Astrocyte of the hippocampus (primary cell): ENCODE measurements at regions not wholly inside any gene's neighbourhood (a gene's known extent, or its start where the extent isn't known, plus 50 kb on each side); places are given as distances from the start of the nearest gene placed in this dataset.

Experiments
- DNase-seq: peaks from one replicate; pipeline ENCODE4 v3.0.0; 2011; ENCODE audit warnings: low read depth, low spot score

DNA sequence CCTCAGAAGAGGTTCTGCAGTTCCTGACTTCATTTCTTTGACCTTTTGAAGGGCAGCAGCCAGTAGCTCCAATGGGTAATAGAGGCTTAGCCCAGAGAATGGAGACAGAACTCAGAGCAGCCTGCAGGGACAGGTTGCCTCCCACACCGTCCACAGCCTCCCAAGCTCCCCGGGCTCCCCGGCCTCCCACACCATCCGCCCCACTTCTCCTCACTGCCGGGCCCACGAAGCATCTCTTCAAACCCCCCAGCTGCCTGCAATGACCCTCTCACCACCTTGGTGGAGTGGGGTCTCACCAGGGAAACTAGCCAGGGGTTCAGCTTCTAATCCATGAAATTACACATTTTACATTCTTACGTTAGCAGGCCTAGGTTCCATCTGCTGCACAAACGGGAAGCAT lies 652.0 kb upstream of the SALL3 start:
- no peak for DNase-seq

DNA sequence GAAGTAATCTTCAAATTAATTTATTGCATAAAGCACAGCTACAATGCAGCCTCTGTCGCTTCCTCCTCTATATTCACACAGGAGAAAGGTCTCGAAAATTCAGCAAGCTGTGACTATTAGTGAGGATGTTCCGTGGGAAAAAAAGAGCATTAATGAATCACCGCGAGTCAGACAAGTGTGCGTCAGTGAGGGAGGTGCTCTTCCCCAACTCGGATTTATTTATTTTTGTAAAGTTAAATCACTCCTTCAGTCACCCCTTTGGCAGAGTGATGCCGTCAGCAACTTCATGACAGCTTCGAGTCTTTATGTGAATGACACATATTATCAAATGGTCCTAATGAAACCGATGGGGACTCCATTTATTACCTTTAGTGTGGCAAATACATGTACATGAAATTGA lies 648.9 kb upstream of the SALL3 start:
- no peak for DNase-seq

DNA sequence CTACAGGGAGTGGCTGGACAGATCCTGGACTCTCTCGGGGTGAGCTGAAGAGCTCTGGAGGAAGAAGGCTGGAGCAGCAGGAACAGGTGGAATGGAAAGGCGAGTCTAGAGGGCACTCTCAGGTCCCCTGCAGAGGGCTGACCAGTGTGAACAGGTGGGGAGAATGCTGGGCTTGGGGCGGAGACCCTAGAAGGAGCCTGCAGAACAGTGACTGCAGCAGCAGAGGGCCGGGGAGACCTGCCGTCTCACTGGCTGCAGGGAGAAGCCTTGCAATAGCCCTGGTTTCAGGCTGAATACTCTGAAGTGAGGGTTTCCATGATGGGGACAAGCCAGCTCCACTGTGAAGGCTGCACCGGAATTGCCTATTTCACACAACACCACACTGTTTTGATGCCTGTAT lies 626.7 kb upstream of the SALL3 start:
- no peak for DNase-seq

DNA sequence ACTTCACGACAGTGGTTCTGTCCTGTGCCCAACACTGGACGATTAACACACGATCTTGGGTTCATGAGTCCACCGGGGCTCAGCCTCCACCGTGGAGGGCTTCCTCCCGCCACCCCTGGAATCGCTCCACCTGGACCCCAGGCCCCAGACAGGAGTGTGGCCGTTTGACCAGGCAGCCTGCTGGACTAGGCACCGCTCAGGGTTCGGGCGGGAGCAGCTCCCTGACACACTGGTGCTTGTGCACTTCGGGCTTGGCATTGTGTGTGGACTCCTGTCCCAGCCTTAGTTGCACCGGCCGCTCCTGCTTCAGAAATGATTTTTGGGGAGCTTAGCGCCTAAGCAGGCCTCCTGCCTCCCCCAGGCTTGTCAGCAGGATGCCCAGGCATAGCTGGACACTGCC lies 617.4 kb upstream of the SALL3 start:
- DNase-seq = no peak

DNA sequence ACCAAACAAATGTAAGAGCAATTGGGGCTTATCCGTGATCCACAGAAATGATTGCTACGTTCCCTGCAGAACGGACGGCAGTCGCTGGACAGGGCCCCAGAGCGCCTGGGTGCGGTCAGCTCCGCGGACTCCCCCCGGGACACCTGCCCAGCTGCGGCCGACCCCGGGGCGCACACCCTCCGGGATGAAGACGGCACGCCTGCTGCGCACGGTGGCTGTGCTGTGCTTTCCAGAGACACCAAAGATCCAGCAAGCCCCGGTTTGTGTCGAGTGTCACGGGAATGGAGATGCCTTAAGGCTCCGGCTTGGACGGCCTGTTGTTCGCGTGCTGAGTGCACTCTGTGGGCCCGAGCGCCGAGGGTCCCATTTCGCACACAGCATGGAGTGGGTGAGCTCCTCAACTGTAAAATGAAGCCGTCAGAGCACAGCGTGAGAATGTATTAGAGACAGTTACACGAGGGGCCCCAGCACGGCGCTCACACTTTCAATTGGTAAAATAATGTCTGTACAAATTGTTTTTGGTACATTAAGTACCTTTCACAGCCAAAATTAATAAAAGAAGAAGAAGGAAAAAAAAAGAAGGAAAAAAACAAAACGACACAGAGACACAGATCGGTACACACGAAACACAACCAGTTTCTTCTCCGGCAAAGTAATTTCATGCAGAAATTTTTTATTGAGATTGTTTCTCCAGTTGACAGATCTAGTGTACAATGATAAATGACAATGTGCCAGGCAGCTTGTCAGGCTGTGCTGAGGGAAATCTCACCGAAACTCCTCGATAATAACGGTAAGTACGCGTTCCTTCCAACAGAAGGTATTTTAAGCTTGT lies 615.8 kb upstream of the SALL3 start:
- no peak for DNase-seq

DNA sequence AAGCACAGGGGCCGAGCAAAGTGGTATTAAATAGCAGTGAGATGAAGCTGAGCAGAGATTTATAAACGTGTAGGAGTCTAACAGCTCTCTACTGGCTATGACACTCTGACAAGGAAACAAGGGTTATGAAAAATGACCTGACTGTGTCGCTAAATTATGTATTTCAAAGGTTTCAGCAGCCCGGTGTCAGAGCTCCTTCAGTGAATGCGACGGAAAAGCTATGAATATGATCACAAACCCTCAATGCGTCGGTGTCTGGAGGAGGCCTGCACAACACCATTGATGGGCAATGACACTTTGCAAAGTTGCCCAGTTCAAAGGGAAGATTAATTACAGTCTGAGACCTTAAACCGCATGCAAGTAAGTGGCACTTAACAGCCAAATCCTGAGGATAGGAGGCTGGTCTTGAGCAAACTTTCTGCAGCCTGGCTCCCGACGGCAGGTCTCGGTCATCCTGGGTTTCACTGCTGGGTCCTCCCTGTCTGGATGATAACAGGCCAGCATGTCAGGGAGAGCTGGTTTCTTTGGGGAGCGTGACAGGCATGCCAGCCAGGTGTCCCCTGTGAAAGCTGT lies 615.1 kb upstream of the SALL3 start:
- DNase-seq = no peak

DNA sequence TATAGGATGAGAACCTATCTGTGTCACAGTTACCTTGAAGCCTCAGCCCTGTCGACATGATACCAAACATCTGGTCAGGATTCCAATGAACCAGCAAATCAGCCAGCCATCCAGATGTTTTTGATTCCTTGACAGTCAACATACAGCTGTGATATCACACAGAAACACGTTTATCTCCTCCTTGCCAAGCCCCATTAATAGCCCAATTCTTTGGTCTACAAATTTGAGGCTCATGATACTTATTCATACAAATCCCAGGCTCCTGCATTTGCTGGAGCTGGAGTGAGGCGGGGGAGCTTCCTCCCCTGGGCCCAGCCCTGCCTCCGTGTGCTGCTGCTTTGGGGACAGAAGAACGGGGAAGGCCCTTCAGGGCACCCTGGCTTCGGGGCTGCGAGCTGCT lies 611.6 kb upstream of the SALL3 start:
- no peak for DNase-seq

DNA sequence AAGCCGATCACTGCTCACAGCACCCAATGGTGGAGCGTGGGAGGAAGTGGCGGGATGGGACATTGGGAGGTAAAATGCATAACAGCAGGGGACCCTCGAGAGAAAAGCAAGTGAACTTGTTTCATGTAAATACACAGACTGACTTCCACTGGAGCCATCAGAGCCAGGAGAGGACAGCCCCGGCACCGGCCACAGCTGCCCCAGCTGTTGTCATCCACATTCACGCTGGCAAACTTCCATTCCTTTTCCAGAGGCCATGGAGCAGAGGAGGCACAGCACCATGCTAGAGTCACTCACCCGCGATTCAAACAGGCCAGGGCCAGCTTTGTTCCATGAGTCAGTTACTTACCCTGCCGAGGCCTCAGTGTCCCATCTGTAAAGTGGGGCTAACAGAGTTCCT lies 610.9 kb upstream of the SALL3 start:
- no peak for DNase-seq

DNA sequence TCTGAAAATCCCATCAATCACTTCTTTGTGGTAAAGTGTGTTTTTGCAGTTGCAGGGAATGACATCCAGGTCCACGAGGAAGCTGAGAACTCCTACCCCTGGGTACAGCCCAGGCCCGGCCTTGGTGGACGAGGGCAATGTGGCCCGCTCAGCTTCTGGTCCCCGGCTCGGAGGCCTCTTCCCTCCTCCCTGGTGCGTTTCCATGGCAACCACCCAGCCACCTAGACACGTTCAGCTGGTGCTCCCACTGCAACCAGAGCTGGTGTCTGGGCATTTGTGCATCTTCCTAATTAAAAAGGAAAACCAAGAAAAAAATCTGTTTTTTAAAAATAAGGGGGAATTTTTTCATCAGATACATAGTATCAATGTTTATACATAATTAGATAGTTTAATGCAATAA lies 603.6 kb upstream of the SALL3 start:
- no peak for DNase-seq

DNA sequence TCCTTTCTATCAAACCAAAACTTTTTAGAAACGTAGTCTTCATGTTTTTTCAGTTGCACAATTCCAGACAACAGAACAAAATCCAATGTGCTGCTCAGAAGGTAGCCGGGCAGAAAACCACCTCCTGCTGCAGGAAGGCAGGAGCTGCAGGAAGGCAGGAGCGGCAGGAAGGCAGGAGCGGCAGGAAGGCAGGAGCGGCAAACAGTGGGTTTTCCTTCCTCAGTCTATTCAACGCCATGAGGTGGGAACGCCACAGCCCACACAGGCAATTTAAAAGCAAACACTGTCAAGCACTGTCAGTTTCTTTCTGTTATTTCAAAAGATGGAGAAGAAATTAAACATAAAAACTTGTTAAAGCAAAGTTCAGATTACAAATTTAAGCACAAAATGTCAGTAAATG lies 601.2 kb upstream of the SALL3 start:
- no peak for DNase-seq

DNA sequence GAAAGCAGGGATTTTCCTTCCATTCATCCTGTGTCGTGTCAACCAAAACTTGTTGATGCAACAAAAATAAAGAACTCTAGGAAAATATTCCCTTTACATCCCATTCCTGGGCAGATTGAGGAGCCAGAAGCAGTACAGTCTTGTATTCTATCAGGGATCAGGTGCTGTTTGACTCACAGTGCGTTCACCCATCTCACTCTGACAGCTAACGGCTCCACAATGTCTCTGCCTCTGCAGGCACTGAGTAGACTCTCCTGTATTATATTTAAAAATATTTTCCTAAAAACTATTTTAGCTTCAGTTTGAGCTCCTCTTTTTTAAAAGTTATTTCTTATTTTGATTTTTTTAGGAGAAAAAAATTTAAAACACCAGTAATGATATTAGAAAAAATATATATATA lies 600.6 kb upstream of the SALL3 start:
- DNase-seq = no peak

DNA sequence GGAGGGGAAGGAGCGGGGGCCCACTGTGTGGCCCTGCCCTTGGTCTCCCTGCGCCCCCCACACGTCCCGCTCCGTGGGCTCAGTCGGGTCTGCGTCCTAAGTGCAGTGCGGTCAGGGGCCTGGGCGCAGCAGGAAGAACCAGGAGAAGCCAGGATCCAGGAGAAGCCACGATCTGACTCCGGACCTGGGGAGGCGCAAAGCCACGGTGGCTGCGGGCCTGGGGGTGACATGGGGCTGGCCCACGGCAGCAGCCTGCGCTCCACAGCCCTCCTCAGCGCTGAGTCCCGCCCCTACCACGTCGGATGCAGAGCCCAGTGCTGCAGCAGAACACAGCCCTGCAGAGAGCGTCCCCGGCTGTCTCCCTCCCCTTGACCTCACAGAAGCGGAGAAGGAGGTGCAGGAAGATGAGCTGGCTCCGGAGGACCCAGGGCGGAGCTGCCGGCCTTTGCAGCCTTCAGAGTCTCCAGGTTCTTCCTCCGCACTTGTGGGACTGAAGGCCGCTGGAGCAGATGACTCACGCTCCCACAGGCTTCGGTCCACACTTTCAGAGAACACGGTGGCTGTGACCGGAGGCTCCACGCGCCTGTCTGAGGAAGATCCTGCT lies 589.2 kb upstream of the SALL3 start:
- DNase-seq = no peak

DNA sequence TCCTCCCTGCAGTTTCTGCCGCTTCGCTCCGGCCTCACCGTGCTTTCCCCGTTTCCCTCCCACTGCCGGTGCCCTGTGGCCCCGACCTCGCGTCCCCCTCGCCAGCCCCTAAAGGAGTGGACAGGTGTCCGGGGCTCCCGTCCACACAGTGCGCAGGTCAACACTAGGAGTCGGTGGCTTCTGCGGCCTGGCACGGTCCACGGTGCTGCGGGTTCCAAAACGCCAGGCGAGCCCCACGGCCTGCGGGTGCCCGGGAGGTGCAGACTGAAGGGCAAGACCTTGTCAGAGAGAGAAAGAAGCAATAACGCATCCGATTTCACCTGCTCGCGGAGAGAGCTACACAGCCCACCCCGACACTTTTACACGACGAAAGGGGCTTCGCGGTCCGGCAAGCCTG lies 588.7 kb upstream of the SALL3 start:
- no peak for DNase-seq

DNA sequence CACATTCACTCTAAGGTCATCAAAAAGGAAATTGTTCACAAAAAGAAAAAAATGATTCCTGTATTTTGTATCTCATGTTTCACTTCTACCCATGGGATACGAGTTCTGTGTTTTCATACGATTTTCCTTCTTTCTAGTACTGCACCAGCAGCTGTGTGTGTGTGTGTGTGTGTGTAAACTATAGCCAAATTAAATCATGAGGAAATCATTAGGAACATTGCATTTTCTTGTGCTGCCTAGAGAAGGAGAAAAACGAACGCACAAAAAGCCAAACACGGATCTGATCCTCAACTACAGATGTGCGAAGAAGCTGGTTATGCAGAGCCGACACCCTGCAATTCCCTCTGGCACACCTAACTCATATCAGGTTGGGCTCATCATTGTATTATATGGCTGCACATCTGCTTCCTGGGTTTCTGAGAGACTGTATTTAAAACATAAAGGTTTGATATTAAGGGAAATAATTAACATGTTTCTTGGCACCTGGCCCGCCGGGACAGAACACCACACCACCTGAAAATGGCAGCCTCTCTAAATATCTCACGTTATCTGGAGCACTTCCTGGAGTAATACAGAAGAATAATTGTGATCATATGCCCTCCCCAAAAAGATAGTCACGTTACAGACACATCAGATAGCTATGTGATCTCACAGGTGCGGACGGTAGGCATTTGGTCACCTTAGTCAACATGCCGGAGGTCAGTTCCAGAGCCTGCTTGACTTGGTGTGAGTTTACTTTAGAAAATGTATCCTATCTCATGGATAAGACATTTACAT lies 586.3 kb upstream of the SALL3 start:
- no peak for DNase-seq

DNA sequence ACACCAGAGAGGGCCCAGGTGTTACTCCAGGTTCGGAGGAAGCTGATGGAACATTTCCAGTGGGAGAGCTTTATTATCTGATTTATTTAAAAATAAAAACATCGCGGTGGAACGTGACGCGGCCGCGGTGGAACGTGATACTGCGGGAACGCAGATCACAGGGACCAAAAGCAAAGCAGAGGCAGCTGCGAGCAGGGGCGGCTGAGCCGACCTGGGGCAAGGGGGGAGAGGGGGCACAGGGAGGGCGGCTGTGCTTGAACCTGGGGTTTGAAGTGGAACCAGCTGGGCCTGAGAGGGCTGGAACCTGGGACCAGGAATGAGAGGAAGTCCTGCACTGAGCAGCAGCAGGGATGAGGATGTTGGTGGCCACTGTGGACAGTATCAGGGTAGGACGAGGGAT lies 583.5 kb upstream of the SALL3 start:
- no peak for DNase-seq

DNA sequence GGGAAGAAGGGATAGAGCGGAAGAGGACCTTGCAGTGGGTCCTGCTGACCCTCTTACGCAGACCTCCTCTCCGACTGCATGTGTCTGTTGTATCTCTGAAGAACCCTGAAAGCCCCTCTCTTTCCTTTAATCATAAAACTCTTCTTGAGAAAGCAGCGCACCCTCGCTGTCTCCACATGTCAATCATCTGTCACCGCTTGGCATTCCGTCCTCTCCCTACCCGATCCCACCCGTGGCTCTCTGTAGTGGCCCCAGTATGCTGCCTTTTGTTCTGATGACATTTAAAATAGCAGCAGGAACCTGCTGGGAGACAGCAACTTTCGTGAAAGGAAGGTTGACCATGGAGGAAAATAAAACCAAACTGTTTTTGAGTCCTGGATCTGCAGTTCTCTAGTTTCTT lies 582.9 kb upstream of the SALL3 start:
- DNase-seq = no peak

DNA sequence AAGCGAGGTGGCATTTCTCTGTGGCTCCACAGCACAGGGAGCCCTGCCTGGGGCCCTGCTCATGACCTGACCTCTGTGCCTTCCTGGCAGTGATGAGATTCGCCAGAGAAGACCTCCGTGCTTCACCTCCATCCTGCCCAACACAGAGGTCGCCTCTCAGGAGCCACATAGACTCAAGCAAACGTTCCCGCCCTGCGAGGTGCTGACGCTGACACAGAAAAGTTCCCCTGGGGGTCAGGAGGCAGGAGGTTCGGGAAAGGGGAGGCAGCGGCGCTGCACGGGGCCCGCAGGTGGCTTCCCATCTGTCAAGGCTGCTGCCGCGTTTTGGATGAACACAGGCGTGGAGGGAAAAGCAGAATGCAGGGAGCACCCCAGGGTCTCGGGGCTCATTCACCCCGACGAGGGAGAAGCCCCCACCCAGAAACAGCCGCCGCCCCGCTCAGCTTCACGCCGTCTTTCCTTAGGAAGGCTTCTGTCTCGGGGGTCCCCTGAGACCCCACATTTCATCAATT lies 579.6 kb upstream of the SALL3 start:
- DNase-seq = no peak

DNA sequence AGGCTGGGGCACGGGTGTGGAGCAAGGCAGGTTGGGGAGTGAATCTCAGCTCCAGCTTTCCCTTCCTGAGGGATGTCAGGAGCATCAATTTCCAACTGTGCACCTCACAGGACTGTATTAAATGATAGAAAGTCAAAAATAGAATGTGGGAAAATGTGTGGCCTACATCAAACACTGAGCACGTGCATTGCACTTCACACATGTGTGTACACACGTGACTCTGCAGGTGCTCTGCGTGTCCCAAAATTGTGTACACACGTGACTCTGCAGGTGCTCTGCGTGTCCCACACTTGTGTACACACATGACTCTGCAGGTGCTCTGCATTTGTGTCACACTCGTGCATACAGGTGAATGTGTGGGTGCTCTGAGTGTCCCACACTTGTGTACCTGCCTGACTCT lies 577.2 kb upstream of the SALL3 start:
- DNase-seq = no peak

DNA sequence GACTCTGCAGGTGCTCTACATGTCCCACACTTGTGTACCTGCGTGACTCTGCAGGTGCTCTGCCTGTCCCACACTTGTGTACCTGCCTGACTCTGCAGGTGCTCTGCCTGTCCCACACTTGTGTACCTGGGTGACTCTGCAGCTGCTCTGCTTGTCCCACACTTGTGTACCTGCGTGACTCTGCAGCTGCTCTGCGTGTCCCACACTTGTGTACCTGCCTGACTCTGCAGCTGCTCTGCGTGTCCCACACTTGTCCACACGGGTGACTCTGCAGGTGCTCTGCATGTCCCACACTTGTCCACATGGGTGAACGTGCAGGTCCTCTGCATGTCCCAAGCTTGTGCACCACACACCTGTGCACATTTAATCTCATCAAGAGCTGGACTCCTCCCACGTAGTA lies 576.7 kb upstream of the SALL3 start:
- no peak for DNase-seq

DNA sequence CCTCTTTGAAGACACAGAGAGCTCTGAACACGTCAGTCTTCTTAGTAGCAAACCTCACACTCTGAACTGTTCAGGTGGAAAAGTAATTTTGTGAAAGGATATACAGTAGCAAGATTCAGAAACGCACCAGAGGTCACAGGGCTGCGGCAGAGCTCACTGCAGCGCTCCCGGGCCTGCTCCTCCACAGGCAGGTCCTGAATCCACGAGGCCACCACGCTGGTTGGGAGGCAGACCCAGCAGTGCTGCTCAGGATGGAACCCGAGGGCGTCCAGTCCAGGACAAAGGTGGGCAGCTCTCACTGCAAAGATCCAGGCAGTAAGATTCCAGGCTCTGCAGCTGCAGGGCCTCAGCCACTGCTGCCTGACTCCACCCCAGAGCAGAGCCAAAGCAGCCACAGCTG lies 576.2 kb upstream of the SALL3 start:
- no peak for DNase-seq

DNA sequence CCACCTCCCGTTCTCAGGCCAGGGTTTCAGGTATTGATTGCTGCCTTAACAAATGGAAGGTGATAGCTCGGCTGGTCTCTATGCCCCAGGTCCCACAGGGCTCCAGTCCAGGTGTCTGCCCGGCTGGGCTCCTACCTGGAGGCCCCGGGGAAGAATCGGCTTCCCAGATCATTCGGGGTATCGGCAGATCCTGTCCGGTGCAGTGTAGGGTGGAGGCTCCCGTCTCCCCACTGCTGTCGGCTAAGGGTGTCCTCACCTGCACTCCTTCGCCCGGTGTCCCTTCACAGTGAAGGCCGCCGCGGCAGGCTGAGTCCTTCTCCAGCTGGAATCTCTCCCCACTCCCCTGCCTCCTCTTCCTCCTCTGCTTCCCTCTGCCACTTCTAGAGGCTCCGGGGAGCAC lies 573.9 kb upstream of the SALL3 start:
- DNase-seq = no peak

DNA sequence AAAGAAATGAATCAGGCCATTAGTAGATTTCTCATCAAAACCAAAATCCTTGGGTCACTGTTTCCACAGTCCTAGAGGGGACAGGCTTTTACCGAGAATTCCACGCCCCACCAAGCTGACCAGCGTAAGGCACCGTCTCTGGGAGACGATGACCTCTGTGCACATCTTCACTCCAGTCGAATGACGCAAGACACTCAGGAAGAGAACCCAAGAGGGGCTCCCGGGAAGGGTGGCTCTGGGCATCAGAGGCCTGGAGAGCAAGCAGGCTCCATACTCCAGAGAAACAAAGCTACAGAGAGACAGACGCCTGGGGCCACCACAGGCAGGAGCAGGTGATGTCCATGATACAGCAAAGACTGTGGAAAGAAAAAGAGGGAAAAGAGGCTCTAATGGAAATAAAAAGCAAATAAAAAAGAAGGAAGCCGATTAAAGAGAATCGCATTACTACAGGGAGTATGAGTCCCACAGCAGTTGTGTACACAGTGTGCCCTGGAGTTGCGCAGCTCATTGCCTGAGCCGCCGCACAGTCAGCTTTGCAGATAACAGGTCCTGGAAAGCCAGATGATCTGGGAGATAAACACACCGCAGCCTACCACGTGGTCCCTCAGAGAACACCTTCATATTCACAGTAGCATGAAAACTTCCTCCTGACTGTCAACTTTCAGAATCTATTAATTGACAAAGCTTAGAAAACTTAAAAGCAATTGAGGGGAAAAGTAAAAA lies 572.7 kb upstream of the SALL3 start:
- DNase-seq = no peak
